Colon (tissue), 2 donors: ENCODE measurements at regions not wholly inside any gene's neighbourhood (a gene's known extent, or its start where the extent isn't known, plus 50 kb on each side); places are given as distances from the start of the nearest gene placed in this dataset.

Experiments used
- FAIRE-seq: peaks from 2 replicates; lab custom pipeline; 2012; peaks lifted over from hg19 to GRCh38; lab: Jason Lieb, UNC
- donor health status: control.
- donor health status: control.

- FAIRE-seq, result no peak
Observed at GRCh38 chr21:35127026-35127425, 77.9 kb upstream of the RUNX1 start.

DNA sequence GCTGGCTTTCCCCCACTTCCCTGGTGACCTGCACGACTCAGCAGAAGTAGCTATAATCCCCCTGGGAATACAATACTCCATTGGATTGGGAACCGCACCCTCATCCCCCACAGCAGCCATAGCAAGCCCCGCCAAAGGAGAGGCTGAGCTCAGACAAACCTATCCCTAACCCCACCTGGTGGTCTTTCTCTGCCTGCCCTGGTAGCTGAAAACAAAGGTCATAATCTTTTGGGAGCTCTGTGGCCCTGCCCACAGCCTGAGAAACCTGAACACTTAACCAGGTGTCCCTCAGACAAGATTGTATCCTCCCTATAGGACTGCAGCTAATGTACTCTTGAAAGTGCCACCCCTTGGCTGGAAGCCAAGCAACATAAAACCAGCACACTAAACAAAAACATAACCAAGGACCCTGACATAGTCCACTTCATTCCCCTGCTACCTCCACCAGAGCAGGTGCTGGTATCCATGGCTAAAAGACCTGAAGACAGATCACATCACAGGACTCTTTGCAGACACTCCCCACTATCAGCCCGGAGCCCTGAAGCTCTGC is 71.6 kb upstream of the RUNX1 start:
- FAIRE-seq, result no peak

- FAIRE-seq, result no peak
Observed at GRCh38 chr21:35119501-35120047, 70.5 kb upstream of the RUNX1 start.

GRCh38 chr21:35116777-35117176 is 67.7 kb upstream of the RUNX1 start:
- FAIRE-seq, result no peak

DNA sequence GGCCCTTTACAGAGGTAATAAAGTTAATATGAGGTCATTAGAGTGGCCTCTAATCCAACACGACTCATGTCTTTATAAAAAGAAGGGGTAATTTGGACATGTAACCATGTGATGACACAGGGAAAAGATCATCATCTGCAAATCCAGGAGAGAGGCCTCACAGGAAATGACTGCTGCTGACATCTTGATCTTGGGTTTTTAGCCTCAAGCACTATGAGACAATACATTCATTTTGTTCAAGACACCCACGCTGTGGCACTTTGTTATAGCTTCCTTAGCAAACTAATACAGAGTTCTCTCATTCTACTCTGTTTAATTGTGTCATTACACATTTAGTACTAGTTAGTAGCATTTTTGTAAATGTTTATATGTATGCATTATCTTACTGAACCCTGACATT is 64.0 kb upstream of the RUNX1 start:
- no peak for FAIRE-seq

GRCh38 chr21:35111321-35111930 is 62.3 kb upstream of the RUNX1 start:
- no peak for FAIRE-seq

- FAIRE-seq, result no peak
Observed at GRCh38 chr21:35108887-35109286, 59.8 kb upstream of the RUNX1 start.

DNA sequence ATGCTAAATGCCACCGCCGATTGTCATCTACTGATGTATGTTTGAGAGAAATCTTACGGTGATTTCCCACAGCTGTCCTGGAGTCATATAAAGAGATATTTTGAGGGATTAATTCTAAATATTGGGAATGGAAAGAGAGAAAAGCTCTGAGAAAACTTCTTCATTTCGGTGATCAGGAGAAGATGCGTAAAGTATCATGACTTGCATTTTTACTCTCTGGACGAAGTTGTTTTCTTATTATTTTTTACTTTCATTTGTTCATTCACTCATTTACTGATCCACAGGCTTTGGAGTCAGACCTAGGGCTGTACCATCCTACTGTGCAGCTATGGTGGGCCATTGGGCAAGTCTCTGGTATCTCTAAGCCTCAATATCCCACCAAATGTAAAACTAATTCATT is 58.4 kb upstream of the RUNX1 start:
- FAIRE-seq, result no peak

DNA sequence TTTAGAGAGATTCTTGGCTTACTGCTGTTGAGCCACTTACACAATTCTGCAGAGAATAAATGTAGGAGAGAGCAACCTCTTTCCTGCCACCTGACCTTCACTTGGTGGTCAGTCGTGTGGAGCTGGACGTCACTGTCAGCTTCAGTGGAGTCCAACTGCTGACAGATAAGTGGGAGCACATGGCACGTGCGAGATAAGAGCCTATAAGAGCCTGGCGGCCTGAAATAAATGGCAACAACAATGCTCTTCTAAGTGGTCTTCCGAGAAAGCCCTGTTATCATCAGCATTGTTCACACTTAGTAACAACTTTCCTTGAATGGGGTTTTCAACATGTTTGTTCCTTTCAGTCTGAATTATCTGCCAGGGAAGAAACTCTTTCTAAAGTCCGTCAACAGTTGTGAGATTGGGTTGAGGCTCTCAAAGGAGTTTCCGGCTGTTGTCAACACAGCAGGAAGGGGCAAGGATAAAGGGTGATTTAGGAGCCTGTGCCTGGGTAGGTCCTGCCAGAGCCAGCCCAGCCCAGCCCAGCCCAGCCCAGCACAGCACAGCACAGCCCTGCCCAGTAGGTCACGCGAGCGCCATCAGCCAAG is 57.2 kb upstream of the RUNX1 start:
- FAIRE-seq, result no peak

DNA sequence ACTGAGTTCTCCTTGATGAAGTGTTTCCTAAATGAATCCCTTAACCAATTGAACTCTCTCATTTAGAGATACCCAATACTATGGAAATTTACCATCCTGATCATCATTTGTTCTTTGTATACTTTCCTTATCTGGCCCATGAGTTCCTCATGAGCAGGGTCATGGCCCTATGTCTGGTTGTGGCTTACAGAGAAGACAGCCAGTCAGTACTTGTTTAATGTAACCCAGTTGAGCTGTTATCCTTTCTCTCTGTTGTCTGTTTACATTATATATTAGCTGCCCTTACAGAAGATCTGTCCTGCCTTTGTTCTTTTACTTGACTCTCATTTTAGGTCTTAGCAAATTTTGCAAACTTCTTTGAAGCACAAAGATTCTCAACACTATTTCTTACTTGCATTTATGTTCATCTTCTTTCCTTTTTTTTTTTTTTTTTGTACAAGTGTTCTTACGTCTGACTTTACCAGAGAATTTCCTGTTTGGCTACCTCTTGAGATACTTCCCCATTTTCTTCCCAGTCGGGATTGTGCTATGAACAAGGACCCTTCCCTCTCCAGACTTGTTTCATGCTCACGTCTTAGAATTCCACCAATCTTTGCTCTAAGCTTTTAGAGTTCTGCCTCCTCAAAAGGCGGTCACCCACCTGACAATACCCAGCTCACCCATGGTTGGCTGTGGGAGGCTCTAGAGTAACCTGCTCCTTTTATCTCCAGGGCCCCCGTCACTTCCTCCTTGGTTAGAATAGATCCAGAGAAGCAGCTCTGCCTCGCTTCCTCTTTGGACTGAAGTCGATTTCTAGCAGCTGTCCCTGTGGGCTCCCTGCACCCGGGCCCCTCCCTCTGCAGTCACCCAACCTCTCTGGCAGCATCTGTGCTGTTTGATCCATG is 53.6 kb upstream of the RUNX1 start:
- no peak for FAIRE-seq

- FAIRE-seq, result no peak
Observed at GRCh38 chr21:35100349-35100811, 51.3 kb upstream of the RUNX1 start.

DNA sequence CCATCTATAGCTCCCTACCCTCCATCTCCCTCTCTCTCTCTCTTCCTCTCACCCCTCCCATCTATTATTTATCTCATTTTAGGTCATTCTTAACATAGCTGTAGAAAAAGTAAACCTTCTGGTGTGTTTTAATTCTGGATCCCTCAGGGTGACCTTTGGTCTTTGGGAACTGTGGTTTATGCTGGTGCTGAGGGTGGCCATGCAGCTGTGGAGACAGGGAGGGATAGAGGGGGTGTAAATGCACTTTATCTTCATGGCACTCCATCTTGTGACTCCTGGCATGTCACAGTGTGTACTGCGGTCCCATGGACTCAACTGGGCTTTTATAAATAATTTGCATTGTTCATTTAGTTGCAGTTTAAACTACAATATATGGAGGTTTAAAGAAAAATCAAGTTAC is 50.2 kb upstream of the RUNX1 start:
- no peak for FAIRE-seq
